ENCODE measurements at regions not wholly inside any gene's neighbourhood (a gene's known extent, or its start where the extent isn't known, plus 50 kb on each side); places are given as distances from the start of the nearest gene placed in this dataset.
A peak's percentile ranks its signal among the peaks of the same experiment; 100 is the strongest.
"Not testable (repeated sequence)": the region's sequence is repeated elsewhere in the genome, so short reads cannot be mapped to it uniquely, and the experiment has no call there.

- no peak for DNase-seq (ENCODE audit: low spot score)
Measured at GRCh38 chr5:50898966-50899365, 232.5 kb downstream of the PARP8 start.

- no peak for DNase-seq (ENCODE audit: low spot score)
Measured at GRCh38 chr5:50900952-50901510, 234.6 kb downstream of the PARP8 start.

- DNase-seq (ENCODE audit: low spot score), result no peak
Measured at GRCh38 chr5:50903651-50904050, 237.2 kb downstream of the PARP8 start.

- no peak for DNase-seq (ENCODE audit: low spot score)
Measured at GRCh38 chr5:50905996-50906570, 239.6 kb downstream of the PARP8 start.

GRCh38 chr5:50920160-50920559, 253.7 kb downstream of the PARP8 start:
- DNase-seq (ENCODE audit: low spot score), result not testable (repeated sequence)

GRCh38 chr5:50921366-50922133, 255.1 kb downstream of the PARP8 start:
- DNase-seq (ENCODE audit: low spot score), result no peak

- not testable (repeated sequence) for DNase-seq (ENCODE audit: low spot score)
Measured at GRCh38 chr5:50922134-50922941, 255.9 kb downstream of the PARP8 start.

- no peak for DNase-seq (ENCODE audit: low spot score)
Measured at GRCh38 chr5:50922942-50923767, 256.7 kb downstream of the PARP8 start.

- no peak for DNase-seq (ENCODE audit: low spot score)
Measured at GRCh38 chr5:50923768-50924494, 257.5 kb downstream of the PARP8 start.

GRCh38 chr5:50927953-50928352, 261.5 kb downstream of the PARP8 start:
- DNase-seq (ENCODE audit: low spot score), result no peak

GRCh38 chr5:50929174-50929573, 262.7 kb downstream of the PARP8 start:
- no peak for DNase-seq (ENCODE audit: low spot score)

GRCh38 chr5:50934343-50934742, 267.9 kb downstream of the PARP8 start:
- DNase-seq (ENCODE audit: low spot score), result no peak

GRCh38 chr5:50945139-50945538, 278.7 kb downstream of the PARP8 start:
- no peak for DNase-seq (ENCODE audit: low spot score)

GRCh38 chr5:50947906-50948683, 281.7 kb downstream of the PARP8 start:
- no peak for DNase-seq (ENCODE audit: low spot score)

- no peak for DNase-seq (ENCODE audit: low spot score)
Measured at GRCh38 chr5:50953290-50953689, 286.9 kb downstream of the PARP8 start.

- peak; percentile 34 for DNase-seq (ENCODE audit: low spot score)
Measured at GRCh38 chr5:50958852-50959457, 292.5 kb downstream of the PARP8 start.

GRCh38 chr5:50962934-50963872, 296.8 kb downstream of the PARP8 start:
- peak; percentile 62 for DNase-seq (ENCODE audit: low spot score)

- DNase-seq (ENCODE audit: low spot score), result no peak
Measured at GRCh38 chr5:50963971-50964745, 297.7 kb downstream of the PARP8 start.
